Fibroblast of the aortic adventitia (primary cell): ENCODE measurements at regions not wholly inside any gene's neighbourhood (a gene's known extent, or its start where the extent isn't known, plus 50 kb on each side); places are given as distances from the start of the nearest gene placed in this dataset.
"Not testable (repeated sequence)": the region's sequence is repeated elsewhere in the genome, so short reads cannot be mapped to it uniquely, and the experiment has no call there.

Experiments
- DNase-seq: peaks from one replicate; pipeline ENCODE4 v3.0.0-alpha.2; 2010; ENCODE audit warnings: low read depth
- H3K4me3 ChIP-seq: 2 replicates; pipeline ENCODE4 v1.5.1; 2011; ENCODE audit warnings: low read depth, mild to moderate bottlenecking, control low read depth, low read length, moderate library complexity
- CTCF ChIP-seq: IDR thresholded peaks from 2 replicates; pipeline ENCODE4 v1.5.1; 2011; ENCODE audit warnings: mild to moderate bottlenecking, low read length, control low read depth, inconsistent platforms; ENCODE audit not compliant: insufficient read depth

GRCh38 chr18:71223486-71223885 is 934.6 kb downstream of the SOCS6 start:
- no peak overlapping the region for H3K4me3 ChIP-seq
- TF ChIP-seq CTCF: no peak
- DNase-seq: peak; percentile 56

GRCh38 chr18:71221405-71221804 is 932.6 kb downstream of the SOCS6 start:
- no peak overlapping the region for H3K4me3 ChIP-seq
- DNase-seq: no peak
- TF ChIP-seq CTCF: no peak

GRCh38 chr18:71212739-71213138 is 923.9 kb downstream of the SOCS6 start:
- DNase-seq, H3K4me3 ChIP-seq: not testable (repeated sequence)

GRCh38 chr18:71212222-71212621 is 923.4 kb downstream of the SOCS6 start:
- no peak for DNase-seq
- TF ChIP-seq CTCF: no peak
- no peak overlapping the region for H3K4me3 ChIP-seq

GRCh38 chr18:71209944-71210343 is 921.1 kb downstream of the SOCS6 start:
- peak; percentile 3 for DNase-seq
- H3K4me3 ChIP-seq: no peak overlapping the region
- no peak for TF ChIP-seq CTCF

GRCh38 chr18:71194438-71194837 is 905.6 kb downstream of the SOCS6 start:
- no peak overlapping the region for H3K4me3 ChIP-seq
- TF ChIP-seq CTCF: no peak
- peak; percentile 25 for DNase-seq

GRCh38 chr18:71189581-71189980 is 900.7 kb downstream of the SOCS6 start:
- TF ChIP-seq CTCF: no peak
- no peak overlapping the region for H3K4me3 ChIP-seq
- no peak for DNase-seq
